BJ (cell line): ENCODE measurements at regions not wholly inside any gene's neighbourhood (a gene's known extent, or its start where the extent isn't known, plus 50 kb on each side); places are given as distances from the start of the nearest gene placed in this dataset.

ENCODE experiments used
- CTCF ChIA-PET: fragments of 350-600 bp; formaldehyde crosslinking; extraction: SDS; loops from one replicate; lab custom pipeline; 2021; ENCODE audit warnings: antibody characterized with exemption, inconsistent platforms; lab: Yijun Ruan, JAX
- POLR2A ChIA-PET: fragments of 300-600 bp; sonication (Branson Sonifier 250); formaldehyde crosslinking; extraction: SDS; loops from one replicate; lab custom pipeline; 2021; ENCODE audit warnings: antibody characterized with exemption; lab: Charles Lee
- DNase-seq: peaks from one replicate; pipeline ENCODE4 v3.0.0-alpha.2; 2011; ENCODE audit warnings: low read depth
- H3K27me3 ChIP-seq: 2 replicates; pipeline ENCODE4 v1.6.0; 2011; ENCODE audit warnings: low read length; ENCODE audit not compliant: control insufficient read depth, insufficient read depth
- H3K36me3 ChIP-seq: 2 replicates; pipeline ENCODE4 v1.5.1; 2011; ENCODE audit warnings: low read length; ENCODE audit not compliant: control insufficient read depth, insufficient read depth
- H3K4me3 ChIP-seq: 2 replicates; pipeline ENCODE4 v1.5.1; 2011; ENCODE audit warnings: low read depth, mild to moderate bottlenecking, control low read depth, low read length
- CTCF ChIP-seq: IDR thresholded peaks from 2 replicates; pipeline ENCODE4 v1.5.1; 2011; ENCODE audit warnings: low read depth, mild to moderate bottlenecking, control low read depth, inconsistent platforms, low read length, moderate library complexity; ENCODE audit not compliant: insufficient read depth

- DNase-seq, result no peak
- ChIA-PET CTCF (no interaction called here), POLR2A (no interaction called here)
- H3K4me3 ChIP-seq, result no peak overlapping the region
- no peaks in the 10 kb centered on the region for H3K27me3 ChIP-seq
- no peaks in the 10 kb centered on the region for H3K36me3 ChIP-seq
- no peak for TF ChIP-seq CTCF
These were observed 1080.7 kb upstream of the MAP3K7 start for GRCh38 chr6:91667596-91667995.

- no peak for DNase-seq
- H3K36me3 ChIP-seq, result no peaks in the 10 kb centered on the region
- no peaks in the 10 kb centered on the region for H3K27me3 ChIP-seq
- CTCF ChIA-PET, result no interaction called here
- no peak overlapping the region for H3K4me3 ChIP-seq
- POLR2A ChIA-PET, result no interaction called here
- TF ChIP-seq CTCF, result no peak
These were observed 1077.6 kb upstream of the MAP3K7 start for GRCh38 chr6:91664327-91664959.

- DNase-seq, result no peak
- no peak for TF ChIP-seq CTCF
- ChIA-PET CTCF (no interaction called here), POLR2A (no interaction called here)
- no peak overlapping the region for H3K4me3 ChIP-seq
- no peaks in the 10 kb centered on the region for H3K36me3 ChIP-seq
- H3K27me3 ChIP-seq, result no peaks in the 10 kb centered on the region
These were observed 1074.0 kb upstream of the MAP3K7 start for GRCh38 chr6:91660893-91661292.

GRCh38 chr6:91659891-91660290, 1073.0 kb upstream of the MAP3K7 start:
- DNase-seq, result no peak
- ChIA-PET CTCF (no interaction called here), POLR2A (no interaction called here)

GRCh38 chr6:91654793-91655192, 1067.9 kb upstream of the MAP3K7 start:
- no peak for TF ChIP-seq CTCF
- ChIA-PET POLR2A (no interaction called here), CTCF (no interaction called here)
- DNase-seq, result no peak
- no peak overlapping the region for H3K4me3 ChIP-seq
- H3K27me3 ChIP-seq, result no peaks in the 10 kb centered on the region
- H3K36me3 ChIP-seq, result no peaks in the 10 kb centered on the region

More at GRCh38 chr6:91659891-91660290, 1073.0 kb upstream of the MAP3K7 start:
- no peak for TF ChIP-seq CTCF
- no peak overlapping the region for H3K4me3 ChIP-seq
- no peaks in the 10 kb centered on the region for H3K27me3 ChIP-seq
- no peaks in the 10 kb centered on the region for H3K36me3 ChIP-seq
